ENCODE measurements at regions not wholly inside any gene's neighbourhood (a gene's known extent, or its start where the extent isn't known, plus 50 kb on each side); places are given as distances from the start of the nearest gene placed in this dataset.

- Histone ChIP-seq H3K27me3 (no peaks in the 10 kb centered on the region), H3K4me3 (no peak overlapping the region), H3K27ac (no peak overlapping the region), H3K36me3 (no peaks in the 10 kb centered on the region), H3K4me1 (no peaks in the 10 kb centered on the region), H3K9me3 (no peaks in the 10 kb centered on the region)
- ATAC-seq (peak; percentile 69), DNase-seq (no peak)
- no peak for TF ChIP-seq CTCF (IDR thresholded peaks at IDR 0.05)
- intact Hi-C loops (cut with DNase I): no loop called here
Observed at GRCh38 chr14:71852181-71852580, 80.0 kb upstream of the RGS6 start.

- Histone ChIP-seq H3K4me1 (no peaks in the 10 kb centered on the region), H3K27ac (no peak overlapping the region), H3K4me3 (no peak overlapping the region), H3K9me3 (no peaks in the 10 kb centered on the region), H3K27me3 (no peaks in the 10 kb centered on the region), H3K36me3 (no peaks in the 10 kb centered on the region)
- peak; percentile 93 for ATAC-seq
- peak; percentile 71 for TF ChIP-seq CTCF (IDR thresholded peaks at IDR 0.05)
- DNase-seq: peak; percentile 84
- intact Hi-C loops (cut with DNase I): no loop called here
Observed at GRCh38 chr14:71855399-71856036, 76.7 kb upstream of the RGS6 start.

GRCh38 chr14:71856199-71856919 lies 75.9 kb upstream of the RGS6 start:
- no peak for TF ChIP-seq CTCF (IDR thresholded peaks at IDR 0.05)
- Histone ChIP-seq H3K4me1 (no peaks in the 10 kb centered on the region), H3K9me3 (no peaks in the 10 kb centered on the region), H3K36me3 (no peaks in the 10 kb centered on the region), H3K4me3 (no peak overlapping the region), H3K27me3 (no peaks in the 10 kb centered on the region), H3K27ac (no peak overlapping the region)
- ATAC-seq (no peak), DNase-seq (no peak)
- intact Hi-C loops (cut with DNase I): no loop called here

- Histone ChIP-seq H3K36me3 (no peaks in the 10 kb centered on the region), H3K27me3 (no peaks in the 10 kb centered on the region), H3K9me3 (no peaks in the 10 kb centered on the region), H3K4me1 (no peaks in the 10 kb centered on the region), H3K27ac (no peak overlapping the region), H3K4me3 (no peak overlapping the region)
- ATAC-seq (no peak), DNase-seq (no peak)
- intact Hi-C loops (cut with DNase I): no loop called here
- TF ChIP-seq CTCF (IDR thresholded peaks at IDR 0.05): no peak
Observed at GRCh38 chr14:71863049-71863448, 69.2 kb upstream of the RGS6 start.

- Histone ChIP-seq H3K9me3 (no peaks in the 10 kb centered on the region), H3K4me3 (no peak overlapping the region), H3K27me3 (no peaks in the 10 kb centered on the region), H3K4me1 (no peaks in the 10 kb centered on the region), H3K27ac (no peak overlapping the region), H3K36me3 (no peaks in the 10 kb centered on the region)
- no peak for TF ChIP-seq CTCF (IDR thresholded peaks at IDR 0.05)
- no peak for DNase-seq
- ATAC-seq: no peak
- intact Hi-C loops (cut with DNase I): no loop called here
Observed at GRCh38 chr14:71863766-71864165, 68.5 kb upstream of the RGS6 start.

Measured in upper lobe of right lung (tissue), 1 donor.